Mesothelial cell of epicardium (in vitro differentiated cells): ENCODE measurements at regions not wholly inside any gene's neighbourhood (a gene's known extent, or its start where the extent isn't known, plus 50 kb on each side); places are given as distances from the start of the nearest gene placed in this dataset.
"Not testable (repeated sequence)": the region's sequence is repeated elsewhere in the genome, so short reads cannot be mapped to it uniquely, and the experiment has no call there.

Source experiments
- DNase-seq, 2 experiments: peaks; one replicate each; pipeline ENCODE4 v3.0.0; 2021; ENCODE audit warnings: low spot score in 2 of 2; ENCODE audit not compliant: unreplicated experiment in 2 of 2
- H3K27ac Mint-ChIP-seq: 2 replicates; pipeline ENCODE4 v1.8.0; 2021; ENCODE audit warnings: mixed read lengths
- H3K27me3 Mint-ChIP-seq: 2 replicates; pipeline ENCODE4 v1.8.0; 2021; ENCODE audit warnings: low read depth, mixed read lengths
- H3K36me3 Mint-ChIP-seq: 2 replicates; pipeline ENCODE4 v1.8.0; 2021; ENCODE audit warnings: mixed read lengths
- H3K4me1 Mint-ChIP-seq: 2 replicates; pipeline ENCODE4 v1.8.0; 2021; ENCODE audit warnings: mixed read lengths
- H3K4me3 Mint-ChIP-seq: 2 replicates; pipeline ENCODE4 v1.8.0; 2021; ENCODE audit warnings: mild to moderate bottlenecking, moderate library complexity, mixed read lengths
- H3K9me3 Mint-ChIP-seq: 2 replicates; pipeline ENCODE4 v1.8.0; 2021; ENCODE audit warnings: mixed read lengths
- CTCF ChIP-seq: fragments of 200-600 bp; sonication (generic); IDR thresholded peaks from one replicate; pipeline ENCODE4 v1.5.0; 2021; ENCODE audit warnings: antibody characterized with exemption; ENCODE audit not compliant: unreplicated experiment

DNA sequence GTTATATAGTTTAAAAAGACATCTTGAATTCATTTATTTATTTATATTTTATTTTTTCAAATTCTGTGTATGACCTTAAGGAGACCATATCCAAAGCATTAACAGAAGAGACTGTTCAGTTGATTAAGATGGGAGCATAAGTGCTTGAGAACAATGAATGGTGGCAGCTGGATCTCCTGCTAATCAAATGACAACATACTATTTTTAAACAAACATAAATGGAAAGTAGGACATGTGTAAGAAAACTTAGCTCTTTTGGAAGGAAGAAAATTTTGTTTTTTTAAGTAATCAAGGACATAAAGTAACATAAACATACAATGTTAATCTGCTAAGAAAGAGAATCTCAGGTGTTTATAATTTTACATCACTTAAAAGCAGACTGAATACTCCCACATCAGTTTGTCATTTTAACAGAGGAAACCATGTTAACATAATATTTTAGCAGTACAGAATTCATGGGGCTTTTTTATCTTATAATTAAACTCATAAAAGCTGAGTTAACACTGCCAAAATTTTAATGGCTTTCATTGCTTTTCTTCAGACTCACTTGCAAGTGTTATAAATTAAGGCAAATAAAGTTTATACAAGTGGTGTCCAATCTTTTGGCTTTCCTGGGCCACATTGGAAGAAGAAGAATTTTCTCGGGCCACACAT, 95.1 kb downstream of the MAD2L1 start:
- DNase-seq: no peak
- H3K9me3 Mint-ChIP-seq: peaks cover 8% of the 10 kb centered on the region
- H3K27me3 Mint-ChIP-seq: no peaks in the 10 kb centered on the region
- no peaks in the 10 kb centered on the region for H3K36me3 Mint-ChIP-seq
- H3K27ac Mint-ChIP-seq: no peak overlapping the region
- H3K4me3 Mint-ChIP-seq: no peak overlapping the region
- no peaks in the 10 kb centered on the region for H3K4me1 Mint-ChIP-seq
- TF ChIP-seq CTCF: no peak

DNA sequence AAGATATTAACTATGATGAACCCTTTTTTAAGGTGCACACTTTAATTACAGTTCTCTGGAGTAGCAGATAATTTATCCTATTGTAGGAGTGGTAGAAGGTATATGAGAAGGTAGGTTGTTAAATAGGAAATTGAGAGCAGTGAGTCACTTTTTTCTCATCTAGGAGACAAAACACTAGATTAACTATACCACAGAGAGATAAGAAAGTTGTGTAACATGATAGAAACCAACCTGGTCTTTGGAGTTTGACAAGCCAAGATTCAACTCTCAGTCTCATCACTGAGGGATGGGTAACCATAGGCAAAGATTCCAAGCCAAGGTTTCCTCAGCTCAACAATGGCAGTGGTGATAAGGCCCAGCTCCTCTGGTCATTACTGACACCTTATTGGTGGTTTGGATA, 104.0 kb downstream of the MAD2L1 start:
- Mint-ChIP-seq H3K36me3 (no peaks in the 10 kb centered on the region), H3K4me3 (no peak overlapping the region)
- DNase-seq: no peak

GRCh38 chr4:119958983-119959382, 107.7 kb downstream of the MAD2L1 start:
- peaks cover 8% of the 10 kb centered on the region for H3K36me3 Mint-ChIP-seq
- peaks cover 16% of the 10 kb centered on the region for H3K9me3 Mint-ChIP-seq
- no peak for TF ChIP-seq CTCF
- no peak overlapping the region for H3K27ac Mint-ChIP-seq
- peaks cover 8% of the 10 kb centered on the region for H3K4me1 Mint-ChIP-seq
- no peak overlapping the region for H3K4me3 Mint-ChIP-seq
- no peak for DNase-seq
- no peaks in the 10 kb centered on the region for H3K27me3 Mint-ChIP-seq

More for the DNA sequence above, 104.0 kb downstream of the MAD2L1 start:
- no peak for TF ChIP-seq CTCF
- Mint-ChIP-seq H3K27ac (no peak overlapping the region), H3K4me1 (peaks cover 8% of the 10 kb centered on the region), H3K27me3 (no peaks in the 10 kb centered on the region), H3K9me3 (no peaks in the 10 kb centered on the region)

GRCh38 chr4:119955256-119955655, 111.4 kb downstream of the MAD2L1 start:
- Mint-ChIP-seq H3K27ac (no peak overlapping the region), H3K9me3 (peaks cover 16% of the 10 kb centered on the region)

GRCh38 chr4:119954487-119954886, 112.2 kb downstream of the MAD2L1 start:
- not testable (repeated sequence) for H3K36me3 Mint-ChIP-seq, H3K27ac Mint-ChIP-seq, H3K27me3 Mint-ChIP-seq, H3K4me3 Mint-ChIP-seq, H3K4me1 Mint-ChIP-seq, DNase-seq
- peaks cover 16% of the 10 kb centered on the region for H3K9me3 Mint-ChIP-seq

More at GRCh38 chr4:119955256-119955655, 111.4 kb downstream of the MAD2L1 start:
- TF ChIP-seq CTCF: no peak
- DNase-seq: no peak
- no peak overlapping the region for H3K4me3 Mint-ChIP-seq
- H3K36me3 Mint-ChIP-seq: peaks cover 8% of the 10 kb centered on the region
- H3K4me1 Mint-ChIP-seq: peaks cover under 1% of the 10 kb centered on the region
- no peaks in the 10 kb centered on the region for H3K27me3 Mint-ChIP-seq

DNA sequence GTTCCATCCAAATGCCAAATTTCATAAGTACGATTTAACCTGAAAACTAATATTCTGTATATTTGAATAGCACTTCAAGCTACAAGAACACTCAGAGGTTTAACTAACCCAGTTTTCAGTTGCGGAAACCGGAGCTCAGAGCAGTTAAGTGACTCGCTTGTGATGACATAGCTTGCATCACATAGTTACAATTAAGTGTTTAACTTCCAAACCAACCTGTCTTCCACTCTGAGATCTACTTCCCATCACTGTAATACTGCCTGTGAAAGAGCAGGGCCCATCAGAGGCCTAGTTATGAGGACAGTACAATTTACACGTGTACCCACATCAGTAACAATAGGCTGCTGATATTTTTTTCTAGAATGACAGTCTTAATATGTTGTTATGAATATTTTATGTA, 120.3 kb downstream of the MAD2L1 start:
- Mint-ChIP-seq H3K9me3 (no peaks in the 10 kb centered on the region), H3K27me3 (no peaks in the 10 kb centered on the region), H3K36me3 (no peaks in the 10 kb centered on the region), H3K4me1 (peaks cover 7% of the 10 kb centered on the region), H3K4me3 (no peak overlapping the region), H3K27ac (no peak overlapping the region)
- TF ChIP-seq CTCF: no peak
- no peak for DNase-seq
